OCI-LY7 (cell line): ENCODE measurements at regions not wholly inside any gene's neighbourhood (a gene's known extent, or its start where the extent isn't known, plus 50 kb on each side); places are given as distances from the start of the nearest gene placed in this dataset.

Experiments used
- BruUV-seq: library from RNA; stranded (reverse); fragments of 400-500 nt; replicated peaks from 2 replicates; lab custom pipeline; 2021; lab: Mats Ljungman, UMichigan
- CTCF ChIA-PET: fragments of 300-600 bp; sonication (Branson Sonifier 250); formaldehyde crosslinking; loops from one replicate; lab custom pipeline; 2022; ENCODE audit warnings: antibody characterized with exemption; ENCODE audit not compliant: unreplicated experiment; lab: Charles Lee
- POLR2A ChIA-PET: fragments of 300-600 bp; sonication (Branson Sonifier 250); formaldehyde crosslinking; loops from one replicate; lab custom pipeline; 2022; ENCODE audit warnings: antibody characterized with exemption; lab: Charles Lee
- DNase-seq: peaks from one replicate; pipeline ENCODE4 v3.0.0-alpha.2; 2015; ENCODE audit warnings: low spot score
- H2AFZ ChIP-seq: fragments of 200-600 bp; sonication (generic), shearing (Covaris generic); 2 replicates; pipeline ENCODE4 v1.6.1; 2014; ENCODE audit warnings: mild to moderate bottlenecking, antibody characterized with exemption, low read length, moderate library complexity
- H3K27ac ChIP-seq: fragments of 200-600 bp; sonication (generic); 2 replicates; pipeline ENCODE4 v1.5.1; 2014; ENCODE audit warnings: mixed run types, low read depth, mild to moderate bottlenecking, moderate library complexity, low read length, inconsistent platforms; ENCODE audit not compliant: poor library complexity, severe bottlenecking
- H3K36me3 ChIP-seq: fragments of 200-600 bp; sonication (generic); 2 replicates; pipeline ENCODE4 v1.6.1; 2014; ENCODE audit warnings: mild to moderate bottlenecking, antibody characterized with exemption, low read length, moderate library complexity, mixed read lengths; ENCODE audit not compliant: insufficient read depth
- H3K4me1 ChIP-seq: fragments of 200-600 bp; sonication (generic); 2 replicates; pipeline ENCODE4 v1.5.1; 2014; ENCODE audit warnings: mild to moderate bottlenecking, low read length; ENCODE audit not compliant: insufficient read depth, poor library complexity, severe bottlenecking
- H3K4me2 ChIP-seq: fragments of 200-600 bp; sonication (generic); 2 replicates; pipeline ENCODE4 v1.6.1; 2014; ENCODE audit warnings: mild to moderate bottlenecking, low read length
- H3K4me3 ChIP-seq: fragments of 200-600 bp; sonication (generic); 2 replicates; pipeline ENCODE4 v1.5.1; 2014; ENCODE audit warnings: mild to moderate bottlenecking, low read depth, low read length; ENCODE audit not compliant: poor library complexity, severe bottlenecking
- H3K79me2 ChIP-seq: fragments of 200-600 bp; sonication (generic); 2 replicates; pipeline ENCODE4 v1.6.1; 2016; ENCODE audit warnings: low read depth, mild to moderate bottlenecking, low read length, moderate library complexity, mixed read lengths; ENCODE audit not compliant: insufficient read depth
- H3K9me2 ChIP-seq: fragments of 200-600 bp; sonication (generic); 2 replicates; pipeline ENCODE4 v1.6.1; 2016; ENCODE audit warnings: mild to moderate bottlenecking, low read length, mixed read lengths; ENCODE audit not compliant: insufficient read depth
- H3K9me3 ChIP-seq: fragments of 200-600 bp; sonication (generic); 2 replicates; pipeline ENCODE4 v1.6.1; 2014; ENCODE audit warnings: mild to moderate bottlenecking, mixed run types, low read length, mixed read lengths
- H4K20me1 ChIP-seq: fragments of 200-600 bp; sonication (generic); 2 replicates; pipeline ENCODE4 v1.6.1; 2014; ENCODE audit warnings: mild to moderate bottlenecking, antibody characterized with exemption, low read length, moderate library complexity, mixed read lengths; ENCODE audit not compliant: insufficient read depth
- CTCF ChIP-seq: fragments of 200-600 bp; sonication (generic); conservative IDR thresholded peaks from 2 replicates; pipeline ENCODE4 v1.5.1; 2014; ENCODE audit warnings: mild to moderate bottlenecking, antibody characterized with exemption, low read length, moderate library complexity, mixed read lengths
- EZH2phosphoT487 ChIP-seq: fragments of 200-600 bp; sonication (generic); IDR thresholded peaks from 2 replicates; pipeline ENCODE4 v1.6.1; 2018; ENCODE audit warnings: low read depth, borderline replicate concordance, mild to moderate bottlenecking, mixed run types, antibody characterized with exemption, low read length, moderate library complexity, mixed read lengths
- intact Hi-C: fragments of 100-400 bp; cut with micrococcal nuclease; formaldehyde crosslinking; loops from one replicate; pipeline ENCODE4 v1.10.0; 2022; ENCODE audit not compliant: unreplicated experiment

GRCh38 chr7:126052229-126052628 is 1122.6 kb upstream of the POT1 start:
- intact Hi-C loops = no loop called here
- Histone ChIP-seq H4K20me1 (no peaks in the 10 kb centered on the region), H2AFZ (no peak overlapping the region), H3K9me3 (no peaks in the 10 kb centered on the region), H3K9me2 (no peaks in the 10 kb centered on the region), H3K4me2 (no peak overlapping the region), H3K4me3 (no peak overlapping the region), H3K79me2 (no peaks in the 10 kb centered on the region), H3K4me1 (no peaks in the 10 kb centered on the region), H3K36me3 (no peaks in the 10 kb centered on the region), H3K27ac (no peak overlapping the region)
- ChIA-PET CTCF (no interaction called here), POLR2A (no interaction called here)
- TF ChIP-seq CTCF = no peak
- no peak for TF ChIP-seq EZH2phosphoT487
- no peak for DNase-seq
- no TSS peak for BruUV-seq

- no peak overlapping the region for H3K4me2 ChIP-seq
- H3K9me2 ChIP-seq = no peaks in the 10 kb centered on the region
- ChIA-PET CTCF (no interaction called here), POLR2A (no interaction called here)
- no peak for DNase-seq
- no peak overlapping the region for H3K4me3 ChIP-seq
- no peaks in the 10 kb centered on the region for H4K20me1 ChIP-seq
- H3K27ac ChIP-seq = no peak overlapping the region
- H2AFZ ChIP-seq = no peak overlapping the region
- no peaks in the 10 kb centered on the region for H3K36me3 ChIP-seq
- intact Hi-C loops = no loop called here
- H3K79me2 ChIP-seq = no peaks in the 10 kb centered on the region
- no peaks in the 10 kb centered on the region for H3K4me1 ChIP-seq
- TF ChIP-seq CTCF (no peak), EZH2phosphoT487 (no peak)
- no peaks in the 10 kb centered on the region for H3K9me3 ChIP-seq
- no TSS peak for BruUV-seq
Measured at GRCh38 chr7:126044662-126045061, 1115.0 kb upstream of the POT1 start.

- BruUV-seq = no TSS peak
- Histone ChIP-seq H3K27ac (no peak overlapping the region), H3K79me2 (no peaks in the 10 kb centered on the region), H3K4me2 (no peak overlapping the region), H3K9me3 (no peaks in the 10 kb centered on the region), H2AFZ (no peak overlapping the region), H3K9me2 (no peaks in the 10 kb centered on the region), H3K36me3 (no peaks in the 10 kb centered on the region), H3K4me3 (no peak overlapping the region), H4K20me1 (no peaks in the 10 kb centered on the region), H3K4me1 (no peaks in the 10 kb centered on the region)
- no peak for DNase-seq
- intact Hi-C loops = no loop called here
- CTCF ChIA-PET = no interaction called here
- TF ChIP-seq CTCF (no peak), EZH2phosphoT487 (no peak)
- POLR2A ChIA-PET = interaction anchor here (0.7 kb wide), 1 partner anchor 409 kb away, joined by 3 read pairs; no protein-coding TSS in a partner anchor
Measured at GRCh38 chr7:126041472-126041871, 1111.8 kb upstream of the POT1 start.
